H1 (cell line): ENCODE measurements at regions not wholly inside any gene's neighbourhood (a gene's known extent, or its start where the extent isn't known, plus 50 kb on each side); places are given as distances from the start of the nearest gene placed in this dataset.
A peak's percentile ranks its signal among the peaks of the same experiment; 100 is the strongest.

ENCODE experiments used
- CTCF ChIA-PET: fragments of 300-600 bp; sonication (Branson Sonifier 250); formaldehyde crosslinking; loops from one replicate; lab custom pipeline; 2021; ENCODE audit not compliant: partially characterized antibody; lab: Charles Lee
- POLR2A ChIA-PET: fragments of 300-600 bp; sonication (Branson Sonifier 250); formaldehyde crosslinking; loops from one replicate; lab custom pipeline; 2021; ENCODE audit warnings: inconsistent platforms; ENCODE audit not compliant: partially characterized antibody; lab: Charles Lee
- DNase-seq, 2 experiments: peaks; one replicate each; pipeline versions ENCODE4 v3.0.0 to v3.0.0-alpha.2; 2010 to 2022; ENCODE audit warnings: low spot score in 2 of 2, low read depth in 1 of 2, mixed read lengths in 1 of 2
- FAIRE-seq: peaks from 2 replicates; lab custom pipeline; 2011; peaks lifted over from hg19 to GRCh38; lab: Jason Lieb, UNC
- H2AFZ ChIP-seq: 2 replicates; pipeline ENCODE4 v1.8.1; 2012; ENCODE audit warnings: low read length, inconsistent platforms
- H2AK5ac ChIP-seq: 2 replicates; pipeline ENCODE4 v1.6.1; 2013; ENCODE audit warnings: low read depth, low read length
- H2BK120ac ChIP-seq: replicated peaks from 2 replicates; pipeline ENCODE3; 2013; ENCODE audit warnings: low read depth, low read length, inconsistent platforms
- H2BK12ac ChIP-seq: 2 replicates; pipeline ENCODE4 v1.6.1; 2013; ENCODE audit warnings: low read depth, low read length
- H2BK15ac ChIP-seq: 2 replicates; pipeline ENCODE4 v1.6.1; 2013; ENCODE audit warnings: low read length
- H2BK20ac ChIP-seq: 2 replicates; pipeline ENCODE4 v1.6.1; 2013; ENCODE audit warnings: low read length
- H2BK5ac ChIP-seq: 2 replicates; pipeline ENCODE4 v1.6.1; 2013; ENCODE audit warnings: low read depth, low read length
- H3K14ac ChIP-seq: 2 replicates; pipeline ENCODE4 v1.6.1; 2013; ENCODE audit warnings: inconsistent platforms; ENCODE audit not compliant: insufficient read length
- H3K18ac ChIP-seq: 2 replicates; pipeline ENCODE4 v1.6.1; 2013; ENCODE audit warnings: low read length; ENCODE audit errors: extremely low read depth
- H3K23ac ChIP-seq: 2 replicates; pipeline ENCODE4 v1.6.1; 2013; ENCODE audit warnings: inconsistent platforms; ENCODE audit not compliant: insufficient read length
- H3K23me2 ChIP-seq: 2 replicates; pipeline ENCODE4 v1.6.1; 2013; ENCODE audit warnings: low read depth, low read length
- H3K27ac ChIP-seq: 2 replicates; pipeline ENCODE4 v1.6.1; 2011; ENCODE audit warnings: low read depth, low read length, inconsistent platforms
- H3K27me3 ChIP-seq, 4 experiments: replicated peaks in 1 of 4; 1 replicate in 1 of 4; 2 replicates in 3 of 4; pipeline versions ENCODE4 v1.6.1 to v1.8.1; 2011 to 2013; ENCODE audit warnings: low read length in 3 of 4, mild to moderate bottlenecking in 3 of 4, inconsistent platforms in 2 of 4, mixed read lengths in 2 of 4, moderate library complexity in 1 of 4; ENCODE audit not compliant: control insufficient read depth in 3 of 4, insufficient read depth in 3 of 4; ENCODE audit errors: extremely low read depth in 1 of 4
- H3K36me3 ChIP-seq, 4 experiments: 2 replicates each; pipeline versions ENCODE4 v1.6.1 to v1.8.1; 2011 to 2013; ENCODE audit warnings: mild to moderate bottlenecking in 4 of 4, low read length in 3 of 4, moderate library complexity in 2 of 4, control low read depth in 1 of 4, inconsistent platforms in 1 of 4; ENCODE audit not compliant: insufficient read depth in 4 of 4, control insufficient read depth in 2 of 4
- H3K4ac ChIP-seq: replicated peaks from 2 replicates; pipeline ENCODE3; 2013; ENCODE audit warnings: low read length, low read depth, mixed read lengths, inconsistent platforms; ENCODE audit not compliant: insufficient read length
- H3K4me1 ChIP-seq, 4 experiments: replicated peaks in 1 of 4; 1 replicate in 1 of 4; 2 replicates in 3 of 4; pipeline versions ENCODE4 v1.6.1 to v1.8.1; 2011 to 2013; ENCODE audit warnings: low read length in 3 of 4, inconsistent platforms in 2 of 4, mixed read lengths in 1 of 4; ENCODE audit not compliant: insufficient read depth in 4 of 4, control insufficient read depth in 3 of 4
- H3K4me2 ChIP-seq, 2 experiments: 2 replicates each; pipeline versions ENCODE4 v1.6.1 to v1.8.1; 2011 to 2013; ENCODE audit warnings: low read depth in 2 of 2, low read length in 2 of 2, control low read depth in 1 of 2, inconsistent platforms in 1 of 2, mild to moderate bottlenecking in 1 of 2; ENCODE audit not compliant: insufficient read depth in 1 of 2
- H3K4me3 ChIP-seq, 4 experiments: fragments of 200-600, 300-600 bp in 1 of 4; sonication (generic), shearing (Covaris generic), sonication (Bioruptor Twin) in 1 of 4; 2 replicates each; pipeline versions ENCODE4 v1.5.1 to v1.8.1; 2011 to 2016; ENCODE audit warnings: low read length in 4 of 4, low read depth in 3 of 4, control low read depth in 2 of 4, inconsistent platforms in 2 of 4, mild to moderate bottlenecking in 2 of 4, mixed read lengths in 1 of 4, moderate library complexity in 1 of 4; ENCODE audit not compliant: insufficient read depth in 2 of 4; ENCODE audit errors: extremely low read depth in 1 of 4
- H3K56ac ChIP-seq: replicated peaks from 2 replicates; pipeline ENCODE3; 2013; ENCODE audit warnings: low read depth, mild to moderate bottlenecking, mixed read lengths, low read length, inconsistent platforms; ENCODE audit not compliant: insufficient read length
- H3K79me1 ChIP-seq: 2 replicates; pipeline ENCODE4 v1.6.1; 2013; ENCODE audit warnings: low read depth, low read length, control low read depth
- H3K79me2 ChIP-seq, 2 experiments: 2 replicates each; pipeline versions ENCODE4 v1.6.1 to v1.8.1; 2012 to 2013; ENCODE audit warnings: low read length in 2 of 2, mild to moderate bottlenecking in 2 of 2, inconsistent platforms in 1 of 2; ENCODE audit not compliant: insufficient read depth in 2 of 2, control insufficient read depth in 1 of 2
- H3K9ac ChIP-seq, 4 experiments: replicated peaks in 1 of 4; 1 replicate in 1 of 4; 2 replicates in 3 of 4; pipeline versions ENCODE4 v1.6.1 to v1.8.1; 2011 to 2013; ENCODE audit warnings: low read depth in 3 of 4, low read length in 3 of 4, control low read depth in 2 of 4, mild to moderate bottlenecking in 2 of 4, moderate library complexity in 2 of 4, inconsistent platforms in 1 of 4; ENCODE audit errors: extremely low read depth in 1 of 4
- H3K9me3 ChIP-seq, 2 experiments: 2 replicates each; pipeline versions ENCODE4 v1.6.1 to v1.8.1; 2012 to 2013; ENCODE audit warnings: mild to moderate bottlenecking in 2 of 2, moderate library complexity in 2 of 2, control low read depth in 1 of 2, inconsistent platforms in 1 of 2, low read depth in 1 of 2, low read length in 1 of 2, mixed read lengths in 1 of 2; ENCODE audit not compliant: insufficient read depth in 2 of 2
- H4K20me1 ChIP-seq, 2 experiments: replicated peaks in 1 of 2; 2 replicates each; pipeline versions ENCODE3 to v1.8.1; 2011 to 2013; ENCODE audit warnings: inconsistent platforms in 2 of 2, low read length in 2 of 2, mild to moderate bottlenecking in 1 of 2; ENCODE audit not compliant: insufficient read depth in 2 of 2, control insufficient read depth in 1 of 2
- H4K5ac ChIP-seq: 2 replicates; pipeline ENCODE4 v1.6.1; 2013; ENCODE audit warnings: low read length, low read depth, mixed read lengths, inconsistent platforms; ENCODE audit not compliant: insufficient read length
- H4K8ac ChIP-seq: 2 replicates; pipeline ENCODE4 v1.8.0; 2013; ENCODE audit warnings: mild to moderate bottlenecking, moderate library complexity, low read length, inconsistent platforms; ENCODE audit not compliant: insufficient read depth; ENCODE audit errors: extremely low read depth
- H4K91ac ChIP-seq: replicated peaks from 2 replicates; pipeline ENCODE3; 2013; ENCODE audit warnings: low read length, mixed read lengths, inconsistent platforms; ENCODE audit not compliant: insufficient read length
- GABPA ChIP-seq: IDR thresholded peaks from 2 replicates; pipeline ENCODE4 v1.6.1; 2011; ENCODE audit warnings: mild to moderate bottlenecking, low read length, moderate library complexity, borderline replicate concordance; ENCODE audit not compliant: insufficient read depth
- HDAC2 ChIP-seq, 2 experiments: fragments of 300-600 bp in 1 of 2; sonication (generic) in 1 of 2; IDR thresholded peaks; 2 replicates each; pipeline ENCODE4 v1.6.1; 2011 to 2012; ENCODE audit warnings: low read depth in 2 of 2, low read length in 2 of 2, mild to moderate bottlenecking in 2 of 2, moderate library complexity in 2 of 2, borderline replicate concordance in 1 of 2, inconsistent platforms in 1 of 2
- HDAC6 ChIP-seq: IDR thresholded peaks from one replicate; pipeline ENCODE4 v1.7.1; 2012; ENCODE audit warnings: low read depth, mild to moderate bottlenecking, inconsistent platforms, low read length, moderate library complexity
- JUN ChIP-seq: IDR thresholded peaks from 2 replicates; pipeline ENCODE4 v1.6.1; 2011; ENCODE audit warnings: low read depth, mild to moderate bottlenecking, improper control_type of control experiment, low read length
- JUND ChIP-seq: IDR thresholded peaks from 2 replicates; pipeline ENCODE4 v1.6.1; 2011; ENCODE audit warnings: mild to moderate bottlenecking, improper control_type of control experiment, low read length
- SIX5 ChIP-seq: IDR thresholded peaks from 2 replicates; pipeline ENCODE4 v1.6.1; 2011; ENCODE audit warnings: mild to moderate bottlenecking, low read depth, low read length
- SP4 ChIP-seq: IDR thresholded peaks from 2 replicates; pipeline ENCODE4 v1.6.1; 2012; ENCODE audit warnings: low read length, inconsistent platforms
- SUZ12 ChIP-seq: fragments of 200-600 bp; sonication (generic); IDR thresholded peaks from 2 replicates; pipeline ENCODE4 v1.6.1; 2012; ENCODE audit warnings: mild to moderate bottlenecking, inconsistent platforms, low read length, moderate library complexity, mixed read lengths
- TAF1 ChIP-seq: IDR thresholded peaks from 2 replicates; pipeline ENCODE4 v1.6.1; 2011; ENCODE audit warnings: mild to moderate bottlenecking, low read depth, low read length
- TEAD4 ChIP-seq: IDR thresholded peaks from 2 replicates; pipeline ENCODE4 v1.6.1; 2012; ENCODE audit warnings: low read depth, low read length, inconsistent platforms, mixed read lengths
- YY1 ChIP-seq: IDR thresholded peaks from 2 replicates; pipeline ENCODE4 v1.6.1; 2011; ENCODE audit warnings: low read depth, mild to moderate bottlenecking, low read length
- ZNF274 ChIP-seq: IDR thresholded peaks from 2 replicates; pipeline ENCODE4 v1.7.0; 2012; ENCODE audit warnings: low read length, borderline replicate concordance; ENCODE audit errors: extremely low read depth
- TF ChIP-seq, protein P1 (sequence below), 3 experiments: IDR thresholded peaks; 1 replicate in 2 of 3; 2 replicates in 1 of 3; pipeline versions ENCODE4 v1.5.1 to v1.6.1; 2011; ENCODE audit warnings: low read length in 3 of 3, mild to moderate bottlenecking in 3 of 3, inconsistent platforms in 2 of 3, low read depth in 1 of 3, moderate library complexity in 1 of 3; ENCODE audit not compliant: insufficient read depth in 1 of 3; ENCODE audit errors: control extremely low read depth in 1 of 3
- TF ChIP-seq, protein P2 (sequence below): IDR thresholded peaks from 2 replicates; pipeline ENCODE4 v1.6.1; 2012; ENCODE audit warnings: inconsistent platforms

DNA sequence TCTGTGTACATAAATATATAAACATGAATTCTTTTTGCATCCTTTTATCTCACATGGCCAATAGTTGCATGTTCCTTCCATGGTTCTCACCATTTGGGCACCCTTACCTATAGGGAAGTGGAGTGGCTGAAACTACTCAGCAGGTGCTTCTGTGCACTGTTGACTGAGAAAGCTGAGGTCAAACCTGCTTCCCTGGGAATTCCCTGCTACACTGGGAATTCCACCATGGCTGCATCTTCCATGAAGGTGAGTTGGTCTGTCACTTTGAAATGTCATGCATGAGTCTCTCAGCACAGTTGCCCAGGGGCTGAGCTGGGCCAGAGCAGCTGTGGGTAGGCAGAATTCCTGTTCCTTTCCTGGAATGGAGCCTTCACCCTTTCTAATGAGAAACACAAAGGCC is 193.8 kb upstream of the PRSS16 start:
- Histone ChIP-seq H2BK15ac (no peak overlapping the region), H3K4ac (no peak overlapping the region), H2BK5ac (no peak overlapping the region), H3K18ac (no peak overlapping the region), H4K8ac (no peak overlapping the region), H3K4me3 (no peak overlapping the region), H4K5ac (no peak overlapping the region), H3K36me3 (no peaks in the 10 kb centered on the region), H2AFZ (0 out of 2 replicates have a peak overlapping the region, but pooled peaks have one; percentile 32), H2AK5ac (no peak overlapping the region), H4K91ac (no peak overlapping the region), H3K9me3 (no peaks in the 10 kb centered on the region), H3K79me1 (no peaks in the 10 kb centered on the region), H4K20me1 (no peaks in the 10 kb centered on the region), H2BK12ac (no peak overlapping the region), H3K56ac (no peak overlapping the region), H3K27me3 (no peaks in the 10 kb centered on the region), H3K4me2 (no peak overlapping the region), H3K4me1 (peaks cover 0 to 3% (median 0%) of the 10 kb centered on the region in 4 experiments; a peak in 1 of 7 replicates), H3K23me2 (no peaks in the 10 kb centered on the region), H3K23ac (no peak overlapping the region), H3K79me2 (no peaks in the 10 kb centered on the region), H3K14ac (no peak overlapping the region), H3K27ac (no peak overlapping the region), H2BK20ac (no peak overlapping the region), H2BK120ac (no peak overlapping the region), H3K9ac (no peak overlapping the region)
- ChIA-PET CTCF (interaction anchor here (1.0 to 1.5 kb wide), 2 partner anchors 9 to 26 kb away, joined by 3 to 4 read pairs; no protein-coding TSS in a partner anchor), POLR2A (no interaction called here)
- no peak for DNase-seq
- no peak for FAIRE-seq
- TF ChIP-seq SIX5 (no peak), TAF1 (no peak), SUZ12 (no peak), GABPA (no peak), JUN (no peak), TEAD4 (no peak), SP4 (no peak), YY1 (no peak), ZNF274 (no peak), JUND (no peak), HDAC2 (IDR thresholded peaks at IDR 0.05; ENCODE audit: borderline replicate concordance in 1 of 2, low read depth in 2 of 2, low read length in 2 of 2) (no peak), HDAC6 (no peak)
- TF ChIP-seq, protein P1, sequence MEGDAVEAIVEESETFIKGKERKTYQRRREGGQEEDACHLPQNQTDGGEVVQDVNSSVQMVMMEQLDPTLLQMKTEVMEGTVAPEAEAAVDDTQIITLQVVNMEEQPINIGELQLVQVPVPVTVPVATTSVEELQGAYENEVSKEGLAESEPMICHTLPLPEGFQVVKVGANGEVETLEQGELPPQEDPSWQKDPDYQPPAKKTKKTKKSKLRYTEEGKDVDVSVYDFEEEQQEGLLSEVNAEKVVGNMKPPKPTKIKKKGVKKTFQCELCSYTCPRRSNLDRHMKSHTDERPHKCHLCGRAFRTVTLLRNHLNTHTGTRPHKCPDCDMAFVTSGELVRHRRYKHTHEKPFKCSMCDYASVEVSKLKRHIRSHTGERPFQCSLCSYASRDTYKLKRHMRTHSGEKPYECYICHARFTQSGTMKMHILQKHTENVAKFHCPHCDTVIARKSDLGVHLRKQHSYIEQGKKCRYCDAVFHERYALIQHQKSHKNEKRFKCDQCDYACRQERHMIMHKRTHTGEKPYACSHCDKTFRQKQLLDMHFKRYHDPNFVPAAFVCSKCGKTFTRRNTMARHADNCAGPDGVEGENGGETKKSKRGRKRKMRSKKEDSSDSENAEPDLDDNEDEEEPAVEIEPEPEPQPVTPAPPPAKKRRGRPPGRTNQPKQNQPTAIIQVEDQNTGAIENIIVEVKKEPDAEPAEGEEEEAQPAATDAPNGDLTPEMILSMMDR (IDR thresholded peaks at IDR 0.05; ENCODE audit: control extremely low read depth in 1 of 3, insufficient read depth in 1 of 3, low read depth in 1 of 3, low read length in 3 of 3): no peak
- TF ChIP-seq, protein P2, sequence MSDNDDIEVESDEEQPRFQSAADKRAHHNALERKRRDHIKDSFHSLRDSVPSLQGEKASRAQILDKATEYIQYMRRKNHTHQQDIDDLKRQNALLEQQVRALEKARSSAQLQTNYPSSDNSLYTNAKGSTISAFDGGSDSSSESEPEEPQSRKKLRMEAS: no peak
